GM12878 (cell line): ENCODE measurements at regions not wholly inside any gene's neighbourhood (a gene's known extent, or its start where the extent isn't known, plus 50 kb on each side); places are given as distances from the start of the nearest gene placed in this dataset.

ENCODE experiments used
- ATAC-seq: fragments of 200-7000 bp; cut with Tn5 transposase; 3 replicates; pipeline ENCODE4 v1.9.1; 2020; ENCODE audit warnings: mild to moderate bottlenecking, moderate library complexity
- BruUV-seq: library from RNA; stranded (reverse); fragments of 400-500 nt; replicated peaks from 2 replicates; lab custom pipeline; 2021; lab: Mats Ljungman, UMichigan
- CTCF ChIA-PET: fragments of 300-600 bp; sonication (Branson Sonifier 250); formaldehyde crosslinking; extraction: SDS; loops from one replicate; lab custom pipeline; 2021; ENCODE audit warnings: inconsistent platforms; lab: Yijun Ruan, JAX
- POLR2A ChIA-PET: fragments of 350-600 bp; formaldehyde crosslinking; extraction: SDS; loops from one replicate; lab custom pipeline; 2021; ENCODE audit warnings: inconsistent platforms; lab: Charles Lee
- RAD21 ChIA-PET: fragments of 300-600 bp; sonication (Branson Sonifier 250); formaldehyde crosslinking; loops from one replicate; lab custom pipeline; 2023; ENCODE audit warnings: antibody characterized with exemption; ENCODE audit not compliant: unreplicated experiment; lab: Charles Lee
- SMC1A ChIA-PET: fragments of 300-600 bp; sonication (Branson Sonifier 250); formaldehyde crosslinking; loops from one replicate; lab custom pipeline; 2023; ENCODE audit not compliant: unreplicated experiment, uncharacterized antibody; lab: Charles Lee
- DNase-seq: peaks from one replicate; pipeline ENCODE4 v3.0.0-alpha.2; 2011; ENCODE audit warnings: low read depth, low spot score
- FAIRE-seq: peaks from 3 replicates; lab custom pipeline; 2011; peaks lifted over from hg19 to GRCh38; lab: Jason Lieb, UNC
- H2AFZ ChIP-seq: 2 replicates; pipeline ENCODE4 v1.6.0; 2011; ENCODE audit warnings: low read depth, low read length, control low read depth; ENCODE audit not compliant: control insufficient read depth
- H3K27ac ChIP-seq: 2 replicates; pipeline ENCODE4 v1.5.1; 2011; ENCODE audit warnings: control low read depth; ENCODE audit not compliant: control insufficient read depth, insufficient read depth
- H3K27me3 ChIP-seq, 2 experiments: replicated peaks in 1 of 2; 2 replicates each; pipeline versions ENCODE4 v1.6.0 to v1.6.1; 2011; ENCODE audit warnings: low read length in 1 of 2; ENCODE audit not compliant: control insufficient read depth in 2 of 2, insufficient read depth in 2 of 2
- H3K36me3 ChIP-seq, 2 experiments: 2 replicates each; pipeline ENCODE4 v1.5.1; 2011; ENCODE audit warnings: low read length in 1 of 2; ENCODE audit not compliant: control insufficient read depth in 2 of 2, insufficient read depth in 2 of 2
- H3K4me1 ChIP-seq: 2 replicates; pipeline ENCODE4 v1.6.1; 2011; ENCODE audit warnings: mild to moderate bottlenecking, low read length, moderate library complexity, mixed read lengths; ENCODE audit not compliant: control insufficient read depth, insufficient read depth
- H3K4me2 ChIP-seq: 2 replicates; pipeline ENCODE4 v1.6.0; 2011; ENCODE audit warnings: control low read depth; ENCODE audit not compliant: control insufficient read depth, insufficient read depth
- H3K4me3 ChIP-seq: fragments of 200-600 bp; sonication (generic); 2 replicates; pipeline ENCODE4 v1.5.1; 2016
- H3K79me2 ChIP-seq: 2 replicates; pipeline ENCODE4 v1.6.0; 2011; ENCODE audit warnings: low read length; ENCODE audit not compliant: control insufficient read depth, insufficient read depth
- H3K9ac ChIP-seq: 2 replicates; pipeline ENCODE4 v1.8.0; 2011; ENCODE audit warnings: low read length, control low read depth, mixed read lengths; ENCODE audit not compliant: control insufficient read depth, insufficient read depth
- H3K9me3 ChIP-seq: replicated peaks from 3 replicates; pipeline ENCODE4 v1.5.1; 2011; ENCODE audit warnings: mild to moderate bottlenecking, low read length; ENCODE audit not compliant: control insufficient read depth, insufficient read depth
- H4K20me1 ChIP-seq: 2 replicates; pipeline ENCODE4 v1.6.0; 2011; ENCODE audit not compliant: control insufficient read depth, insufficient read depth
- DPF2 ChIP-seq: fragments of 450-650 bp; IDR thresholded peaks from 2 replicates; pipeline ENCODE4 v1.6.1; 2017; ENCODE audit warnings: mild to moderate bottlenecking
- GATAD2B ChIP-seq: fragments of 450-650 bp; conservative IDR thresholded peaks from 2 replicates; pipeline ENCODE4 v1.6.1; 2017; ENCODE audit warnings: low read depth, mild to moderate bottlenecking, moderate library complexity
- KAT2A ChIP-seq: conservative IDR thresholded peaks from 2 replicates; pipeline ENCODE4 v1.6.1; 2011; ENCODE audit warnings: low read depth, low read length; ENCODE audit not compliant: control insufficient read depth
- MYB ChIP-seq: fragments of 150-350 bp; IDR thresholded peaks from 2 replicates; pipeline ENCODE4 v1.6.1; 2014; ENCODE audit warnings: mild to moderate bottlenecking, low read depth, low read length, borderline replicate concordance
- PML ChIP-seq: IDR thresholded peaks from 2 replicates; pipeline ENCODE4 v1.6.1; 2012; ENCODE audit warnings: low read length, inconsistent platforms
- POLR2AphosphoS5 ChIP-seq: IDR thresholded peaks from 2 replicates; pipeline ENCODE4 v1.6.1; 2011; ENCODE audit warnings: mild to moderate bottlenecking, low read length, inconsistent platforms
- SIX5 ChIP-seq: IDR thresholded peaks from 2 replicates; pipeline ENCODE4 v1.6.1; 2011; ENCODE audit warnings: mild to moderate bottlenecking, low read depth, low read length, moderate library complexity; ENCODE audit not compliant: severe bottlenecking
- SMAD5 ChIP-seq: IDR thresholded peaks from 2 replicates; pipeline ENCODE4 v1.6.1; 2016; ENCODE audit warnings: antibody characterized with exemption, low read depth
- SMC3 ChIP-seq: IDR thresholded peaks from 2 replicates; pipeline ENCODE4 v1.6.1; 2011; ENCODE audit warnings: low read length, improper control_type of control experiment, borderline replicate concordance
- SP1 ChIP-seq: IDR thresholded peaks from one replicate; pipeline ENCODE4 v1.6.1; 2011; ENCODE audit warnings: low read depth, low read length
- SRF ChIP-seq, 2 experiments: IDR thresholded peaks; 2 replicates each; pipeline ENCODE4 v1.6.1; 2011; ENCODE audit warnings: low read depth in 2 of 2, low read length in 2 of 2, mild to moderate bottlenecking in 1 of 2, moderate library complexity in 1 of 2
- TAF1 ChIP-seq: IDR thresholded peaks from 2 replicates; pipeline ENCODE4 v1.6.1; 2011; ENCODE audit warnings: mild to moderate bottlenecking, low read depth, low read length, borderline replicate concordance
- TCF12 ChIP-seq: IDR thresholded peaks from 2 replicates; pipeline ENCODE4 v1.6.1; 2011; ENCODE audit warnings: low read depth, mild to moderate bottlenecking, low read length
- ZBTB4 ChIP-seq: fragments of 450-650 bp; formaldehyde crosslinking; IDR thresholded peaks from 2 replicates; pipeline ENCODE4 v1.4.0; 2022; ENCODE audit warnings: mild to moderate bottlenecking, moderate library complexity
- ZNF274 ChIP-seq: IDR thresholded peaks from one replicate; pipeline ENCODE4 v1.8.0; 2011; ENCODE audit not compliant: insufficient read length, insufficient read depth
- ZNF592 ChIP-seq: fragments of 450-650 bp; IDR thresholded peaks from 2 replicates; pipeline ENCODE4 v1.6.1; 2017; ENCODE audit warnings: mild to moderate bottlenecking, moderate library complexity
- ZNF622 ChIP-seq: fragments of 450-650 bp; IDR thresholded peaks from 2 replicates; pipeline ENCODE4 v1.6.1; 2017; ENCODE audit warnings: mild to moderate bottlenecking, inconsistent platforms
- WGBS: methylation state at CpG from one replicate; pipeline ENCODE4 v1.1.6; 2016; ENCODE audit warnings: low lambda C conversion rate; ENCODE audit not compliant: insufficient replicate concordance, insufficient coverage; ENCODE audit errors: missing lambda C conversion rate; 5-methylcytosine and 5-hydroxymethylcytosine counted together
- in situ Hi-C: fragments of 300-500 bp; cut with MboI; formaldehyde crosslinking; loops from 9 replicates; pipeline ENCODE4 v1.14.3; 2018; ENCODE audit warnings: mixed read lengths
- intact Hi-C: fragments of 100-400 bp; cut with micrococcal nuclease; formaldehyde crosslinking; loops from one replicate; pipeline ENCODE4 v1.14.2; 2022; ENCODE audit not compliant: unreplicated experiment
- TF ChIP-seq, protein P1 (sequence below): fragments of 450-650 bp; IDR thresholded peaks from 2 replicates; pipeline ENCODE4 v1.6.1; 2014; ENCODE audit warnings: mild to moderate bottlenecking

GRCh38 chr13:90389537-90389936, 958.0 kb upstream of the MIR17HG start:
- no peak for ATAC-seq
- intact Hi-C loops = no loop called here

More at GRCh38 chr13:90389537-90389936, 958.0 kb upstream of the MIR17HG start:
- H2AFZ ChIP-seq = no peak overlapping the region
- no peaks in the 10 kb centered on the region for H3K79me2 ChIP-seq
- no peaks in the 10 kb centered on the region for H4K20me1 ChIP-seq
- H3K4me2 ChIP-seq = no peak overlapping the region
- no peak overlapping the region for H3K27ac ChIP-seq
- DNase-seq = no peak
- in situ Hi-C loops = no loop called here
- SMC1A ChIA-PET = no interaction called here
- H3K9me3 ChIP-seq = no peaks in the 10 kb centered on the region
- TF ChIP-seq SMAD5 (no peak), SIX5 (no peak), SP1 (no peak), ZNF274 (no peak), ZNF622 (no peak), SMC3 (no peak), KAT2A (no peak), PML (no peak), SRF (IDR thresholded peaks at IDR 0.05; ENCODE audit: low read depth in 2 of 2, low read length in 2 of 2) (no peak), ZBTB4 (CRISPR knock-in tag) (no peak), DPF2 (no peak), TCF12 (no peak), GATAD2B (no peak), TAF1 (no peak), MYB (no peak), ZNF592 (no peak), POLR2AphosphoS5 (no peak)
- TF ChIP-seq, protein P1, sequence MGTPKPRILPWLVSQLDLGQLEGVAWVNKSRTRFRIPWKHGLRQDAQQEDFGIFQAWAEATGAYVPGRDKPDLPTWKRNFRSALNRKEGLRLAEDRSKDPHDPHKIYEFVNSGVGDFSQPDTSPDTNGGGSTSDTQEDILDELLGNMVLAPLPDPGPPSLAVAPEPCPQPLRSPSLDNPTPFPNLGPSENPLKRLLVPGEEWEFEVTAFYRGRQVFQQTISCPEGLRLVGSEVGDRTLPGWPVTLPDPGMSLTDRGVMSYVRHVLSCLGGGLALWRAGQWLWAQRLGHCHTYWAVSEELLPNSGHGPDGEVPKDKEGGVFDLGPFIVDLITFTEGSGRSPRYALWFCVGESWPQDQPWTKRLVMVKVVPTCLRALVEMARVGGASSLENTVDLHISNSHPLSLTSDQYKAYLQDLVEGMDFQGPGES = no peak
- no TSS peak for BruUV-seq
- POLR2A ChIA-PET = no interaction called here
- FAIRE-seq = no peak
- no peaks in the 10 kb centered on the region for H3K27me3 ChIP-seq
- no peak overlapping the region for H3K4me3 ChIP-seq
- WGBS = 0% methylated on average over 2 of the region's 2 CpGs
- H3K9ac ChIP-seq = no peak overlapping the region
- H3K4me1 ChIP-seq = no peaks in the 10 kb centered on the region
- no peaks in the 10 kb centered on the region for H3K36me3 ChIP-seq
- RAD21 ChIA-PET = interaction anchor here (1.3 kb wide), 1 partner anchor 18 kb away, joined by 3 read pairs; no protein-coding TSS in a partner anchor
- CTCF ChIA-PET = interaction anchor here (1.2 kb wide), 1 partner anchor 27 kb away, joined by 3 read pairs; no protein-coding TSS in a partner anchor
